MCF 10A (cell line): ENCODE measurements at regions not wholly inside any gene's neighbourhood (a gene's known extent, or its start where the extent isn't known, plus 50 kb on each side); places are given as distances from the start of the nearest gene placed in this dataset.

Source experiments
- BruUV-seq: library from RNA; stranded (reverse); fragments of 400-500 nt; replicated peaks from 2 replicates; lab custom pipeline; 2021; lab: Mats Ljungman, UMichigan
- CTCF ChIA-PET: fragments of 300-600 bp; sonication (Branson Sonifier 250); formaldehyde crosslinking; extraction: SDS; loops from one replicate; lab custom pipeline; 2021; ENCODE audit warnings: antibody characterized with exemption, inconsistent platforms; lab: Yijun Ruan, JAX
- POLR2A ChIA-PET: fragments of 300-600, 350-650 bp; sonication (Branson Sonifier 250); formaldehyde crosslinking; extraction: SDS; loops from one replicate; lab custom pipeline; 2020; ENCODE audit warnings: antibody characterized with exemption, inconsistent platforms; lab: Yijun Ruan, JAX
- DNase-seq: peaks from one replicate; pipeline ENCODE4 v3.0.0-alpha.2; 2018; ENCODE audit not compliant: unreplicated experiment
- H3K27ac Mint-ChIP-seq: one replicate; pipeline ENCODE4 v1.8.0; 2022; ENCODE audit warnings: mild to moderate bottlenecking, low read depth, mixed read lengths; ENCODE audit not compliant: unreplicated experiment
- H3K27me3 Mint-ChIP-seq: one replicate; pipeline ENCODE4 v1.8.0; 2022; ENCODE audit warnings: mixed read lengths; ENCODE audit not compliant: insufficient read depth, unreplicated experiment
- H3K36me3 Mint-ChIP-seq: one replicate; pipeline ENCODE4 v1.8.0; 2022; ENCODE audit warnings: mild to moderate bottlenecking, moderate library complexity, mixed read lengths; ENCODE audit not compliant: insufficient read depth, unreplicated experiment
- H3K4me1 Mint-ChIP-seq: one replicate; pipeline ENCODE4 v1.8.0; 2022; ENCODE audit warnings: mixed read lengths; ENCODE audit not compliant: insufficient read depth, unreplicated experiment
- H3K4me3 Mint-ChIP-seq: one replicate; pipeline ENCODE4 v1.8.0; 2022; ENCODE audit warnings: mild to moderate bottlenecking, moderate library complexity, mixed read lengths; ENCODE audit not compliant: unreplicated experiment
- H3K9me3 Mint-ChIP-seq: one replicate; pipeline ENCODE4 v1.8.0; 2022; ENCODE audit warnings: mixed read lengths; ENCODE audit not compliant: unreplicated experiment
- CTCF ChIP-seq: fragments of 200-600 bp; IDR thresholded peaks from one replicate; pipeline ENCODE4 v1.8.0; 2022; ENCODE audit warnings: antibody characterized with exemption, mild to moderate bottlenecking; ENCODE audit not compliant: unreplicated experiment
- intact Hi-C: fragments of 100-400 bp; cut with micrococcal nuclease; formaldehyde crosslinking; loops from 2 replicates; pipeline ENCODE4 v1.14.1; 2022

- Mint-ChIP-seq H3K36me3 (peaks cover 9% of the 10 kb centered on the region), H3K4me3 (no peak overlapping the region), H3K4me1 (peaks cover 1% of the 10 kb centered on the region), H3K9me3 (no peaks in the 10 kb centered on the region), H3K27ac (no peak overlapping the region), H3K27me3 (no peaks in the 10 kb centered on the region)
- TF ChIP-seq CTCF: no peak
- DNase-seq: no peak
- BruUV-seq: no TSS peak
- ChIA-PET POLR2A (interaction anchor here (0.6 kb wide), 1 partner anchor 24 kb away, joined by 4 read pairs; no protein-coding TSS in a partner anchor), CTCF (interaction anchor here (0.6 to 1.1 kb wide), 3 partner anchors 14 to 472 kb away, joined by 3 to 6 read pairs (median 4); no protein-coding TSS in a partner anchor)
- intact Hi-C loops: no loop called here
Measured at GRCh38 chr2:11945139-11946126, 199.0 kb downstream of the LPIN1 start.

- ChIA-PET CTCF (interaction anchor here (0.6 kb wide), 1 partner anchor 9 kb away, joined by 3 read pairs; no protein-coding TSS in a partner anchor), POLR2A (interaction anchor here (0.7 to 1.2 kb wide), 2 partner anchors 29 to 178 kb away, joined by 3 read pairs; no protein-coding TSS in a partner anchor)
- no peaks in the 10 kb centered on the region for H3K27me3 Mint-ChIP-seq
- no peak overlapping the region for H3K27ac Mint-ChIP-seq
- intact Hi-C loops: no loop called here
- H3K36me3 Mint-ChIP-seq: peaks cover 12% of the 10 kb centered on the region
- DNase-seq: no peak
- H3K4me1 Mint-ChIP-seq: peaks cover 10% of the 10 kb centered on the region
- TF ChIP-seq CTCF: no peak
- H3K4me3 Mint-ChIP-seq: no peak overlapping the region
- no TSS peak for BruUV-seq
- no peaks in the 10 kb centered on the region for H3K9me3 Mint-ChIP-seq
Measured at GRCh38 chr2:11947956-11948355, 201.5 kb downstream of the LPIN1 start.

GRCh38 chr2:11949732-11950523 lies 203.5 kb downstream of the LPIN1 start:
- no peak for DNase-seq
- Mint-ChIP-seq H3K27ac (peak overlapping the region; percentile 29), H3K9me3 (no peaks in the 10 kb centered on the region), H3K36me3 (peaks cover 12% of the 10 kb centered on the region), H3K4me1 (peaks cover 15% of the 10 kb centered on the region), H3K4me3 (no peak overlapping the region), H3K27me3 (no peaks in the 10 kb centered on the region)
- intact Hi-C loops: no loop called here
- ChIA-PET CTCF (interaction anchor here (0.6 to 1.0 kb wide), 2 partner anchors 86 to 980 kb away, joined by 4 to 9 read pairs; no protein-coding TSS in a partner anchor), POLR2A (interaction anchor here (0.7 to 1.7 kb wide), 2 partner anchors 87 to 206 kb away, joined by 3 to 6 read pairs; no protein-coding TSS in a partner anchor)
- no TSS peak for BruUV-seq
- TF ChIP-seq CTCF: no peak
